GM12878 (cell line): ENCODE measurements at regions not wholly inside any gene's neighbourhood (a gene's known extent, or its start where the extent isn't known, plus 50 kb on each side); places are given as distances from the start of the nearest gene placed in this dataset.

Experiments used
- ATAC-seq: fragments of 200-7000 bp; cut with Tn5 transposase; 3 replicates; pipeline ENCODE4 v1.9.1; 2020; ENCODE audit warnings: mild to moderate bottlenecking, moderate library complexity
- BruUV-seq: library from RNA; stranded (reverse); fragments of 400-500 nt; replicated peaks from 2 replicates; lab custom pipeline; 2021; lab: Mats Ljungman, UMichigan
- CTCF ChIA-PET: fragments of 300-600 bp; sonication (Branson Sonifier 250); formaldehyde crosslinking; extraction: SDS; loops from one replicate; lab custom pipeline; 2021; ENCODE audit warnings: inconsistent platforms; lab: Yijun Ruan, JAX
- POLR2A ChIA-PET: fragments of 350-600 bp; formaldehyde crosslinking; extraction: SDS; loops from one replicate; lab custom pipeline; 2021; ENCODE audit warnings: inconsistent platforms; lab: Charles Lee
- RAD21 ChIA-PET: fragments of 300-600 bp; sonication (Branson Sonifier 250); formaldehyde crosslinking; loops from one replicate; lab custom pipeline; 2023; ENCODE audit warnings: antibody characterized with exemption; ENCODE audit not compliant: unreplicated experiment; lab: Charles Lee
- SMC1A ChIA-PET: fragments of 300-600 bp; sonication (Branson Sonifier 250); formaldehyde crosslinking; loops from one replicate; lab custom pipeline; 2023; ENCODE audit not compliant: unreplicated experiment, uncharacterized antibody; lab: Charles Lee
- DNase-seq: peaks from one replicate; pipeline ENCODE4 v3.0.0-alpha.2; 2011; ENCODE audit warnings: low read depth, low spot score
- FAIRE-seq: peaks from 3 replicates; lab custom pipeline; 2011; peaks lifted over from hg19 to GRCh38; lab: Jason Lieb, UNC
- H2AFZ ChIP-seq: 2 replicates; pipeline ENCODE4 v1.6.0; 2011; ENCODE audit warnings: low read depth, low read length, control low read depth; ENCODE audit not compliant: control insufficient read depth
- H3K27ac ChIP-seq: 2 replicates; pipeline ENCODE4 v1.5.1; 2011; ENCODE audit warnings: control low read depth; ENCODE audit not compliant: control insufficient read depth, insufficient read depth
- H3K27me3 ChIP-seq, 2 experiments: replicated peaks in 1 of 2; 2 replicates each; pipeline versions ENCODE4 v1.6.0 to v1.6.1; 2011; ENCODE audit warnings: low read length in 1 of 2; ENCODE audit not compliant: control insufficient read depth in 2 of 2, insufficient read depth in 2 of 2
- H3K36me3 ChIP-seq, 2 experiments: 2 replicates each; pipeline ENCODE4 v1.5.1; 2011; ENCODE audit warnings: low read length in 1 of 2; ENCODE audit not compliant: control insufficient read depth in 2 of 2, insufficient read depth in 2 of 2
- H3K4me1 ChIP-seq: 2 replicates; pipeline ENCODE4 v1.6.1; 2011; ENCODE audit warnings: mild to moderate bottlenecking, low read length, moderate library complexity, mixed read lengths; ENCODE audit not compliant: control insufficient read depth, insufficient read depth
- H3K4me2 ChIP-seq: 2 replicates; pipeline ENCODE4 v1.6.0; 2011; ENCODE audit warnings: control low read depth; ENCODE audit not compliant: control insufficient read depth, insufficient read depth
- H3K4me3 ChIP-seq: fragments of 200-600 bp; sonication (generic); 2 replicates; pipeline ENCODE4 v1.5.1; 2016
- H3K79me2 ChIP-seq: 2 replicates; pipeline ENCODE4 v1.6.0; 2011; ENCODE audit warnings: low read length; ENCODE audit not compliant: control insufficient read depth, insufficient read depth
- H3K9ac ChIP-seq: 2 replicates; pipeline ENCODE4 v1.8.0; 2011; ENCODE audit warnings: low read length, control low read depth, mixed read lengths; ENCODE audit not compliant: control insufficient read depth, insufficient read depth
- H3K9me3 ChIP-seq: replicated peaks from 3 replicates; pipeline ENCODE4 v1.5.1; 2011; ENCODE audit warnings: mild to moderate bottlenecking, low read length; ENCODE audit not compliant: control insufficient read depth, insufficient read depth
- H4K20me1 ChIP-seq: 2 replicates; pipeline ENCODE4 v1.6.0; 2011; ENCODE audit not compliant: control insufficient read depth, insufficient read depth
- ATF7 ChIP-seq: fragments of 450-650 bp; IDR thresholded peaks from 2 replicates; pipeline ENCODE4 v1.6.1; 2016; ENCODE audit warnings: low read depth, mild to moderate bottlenecking
- BMI1 ChIP-seq: fragments of 450-650 bp; IDR thresholded peaks from 2 replicates; pipeline ENCODE4 v1.6.1; 2016; ENCODE audit warnings: mild to moderate bottlenecking, moderate library complexity, borderline replicate concordance
- CTCF ChIP-seq, 3 experiments: IDR thresholded peaks in 2 of 3; conservative IDR thresholded peaks in 1 of 3; 2 replicates each; pipeline ENCODE4 v1.5.1; 2011; ENCODE audit warnings: low read depth in 3 of 3, low read length in 3 of 3, mild to moderate bottlenecking in 3 of 3, control low read depth in 2 of 3, moderate library complexity in 2 of 3, inconsistent platforms in 1 of 3, mixed read lengths in 1 of 3; ENCODE audit not compliant: control insufficient read depth in 2 of 3, insufficient read depth in 1 of 3; ENCODE audit errors: extremely low read depth in 1 of 3
- EGR1 ChIP-seq, 2 experiments: IDR thresholded peaks; 1 replicate in 1 of 2; 2 replicates in 1 of 2; pipeline ENCODE4 v1.6.1; 2011 to 2012; ENCODE audit warnings: low read depth in 2 of 2, low read length in 2 of 2, borderline replicate concordance in 1 of 2, mild to moderate bottlenecking in 1 of 2, moderate library complexity in 1 of 2
- FOXM1 ChIP-seq: IDR thresholded peaks from 2 replicates; pipeline ENCODE4 v1.6.1; 2012; ENCODE audit warnings: low read depth, mild to moderate bottlenecking, inconsistent platforms, low read length, moderate library complexity
- JUNB ChIP-seq: IDR thresholded peaks from 2 replicates; pipeline ENCODE4 v1.6.1; 2016; ENCODE audit warnings: antibody characterized with exemption, mild to moderate bottlenecking
- RUNX3 ChIP-seq: IDR thresholded peaks from 2 replicates; pipeline ENCODE4 v1.6.1; 2012; ENCODE audit warnings: low read length, inconsistent platforms
- SUZ12 ChIP-seq: fragments of 200-600 bp; sonication (generic); IDR thresholded peaks from one replicate; pipeline ENCODE4 v1.6.1; 2018; ENCODE audit warnings: antibody characterized with exemption, mild to moderate bottlenecking; ENCODE audit not compliant: unreplicated experiment
- ZNF217 ChIP-seq: fragments of 450-650 bp; IDR thresholded peaks from 2 replicates; pipeline ENCODE4 v1.6.1; 2017; ENCODE audit warnings: antibody characterized with exemption, mild to moderate bottlenecking
- ZNF384 ChIP-seq: IDR thresholded peaks from 2 replicates; pipeline ENCODE4 v1.6.1; 2012; ENCODE audit warnings: low read depth, mild to moderate bottlenecking, low read length, improper control_type of control experiment, borderline replicate concordance
- WGBS: methylation state at CpG from one replicate; pipeline ENCODE4 v1.1.6; 2016; ENCODE audit warnings: low lambda C conversion rate; ENCODE audit not compliant: insufficient replicate concordance, insufficient coverage; ENCODE audit errors: missing lambda C conversion rate; 5-methylcytosine and 5-hydroxymethylcytosine counted together
- in situ Hi-C: fragments of 300-500 bp; cut with MboI; formaldehyde crosslinking; loops from 9 replicates; pipeline ENCODE4 v1.14.3; 2018; ENCODE audit warnings: mixed read lengths
- intact Hi-C: fragments of 100-400 bp; cut with micrococcal nuclease; formaldehyde crosslinking; loops from one replicate; pipeline ENCODE4 v1.14.2; 2022; ENCODE audit not compliant: unreplicated experiment
- TF ChIP-seq, protein P1 (sequence below): fragments of 450-650 bp; IDR thresholded peaks from 2 replicates; pipeline ENCODE4 v1.6.1; 2017; ENCODE audit warnings: mild to moderate bottlenecking, moderate library complexity
- TF ChIP-seq, protein P2 (sequence below): IDR thresholded peaks from 2 replicates; pipeline ENCODE4 v1.6.1; 2012; ENCODE audit warnings: low read depth, low read length, improper control_type of control experiment
- TF ChIP-seq, protein P3 (sequence below): fragments of 450-650 bp; IDR thresholded peaks from 2 replicates; pipeline ENCODE4 v1.6.1; 2017; ENCODE audit warnings: borderline replicate concordance
- TF ChIP-seq, protein P4 (sequence below): fragments of 450-650 bp; IDR thresholded peaks from 2 replicates; pipeline ENCODE4 v1.6.1; 2016; ENCODE audit warnings: mild to moderate bottlenecking

DNA sequence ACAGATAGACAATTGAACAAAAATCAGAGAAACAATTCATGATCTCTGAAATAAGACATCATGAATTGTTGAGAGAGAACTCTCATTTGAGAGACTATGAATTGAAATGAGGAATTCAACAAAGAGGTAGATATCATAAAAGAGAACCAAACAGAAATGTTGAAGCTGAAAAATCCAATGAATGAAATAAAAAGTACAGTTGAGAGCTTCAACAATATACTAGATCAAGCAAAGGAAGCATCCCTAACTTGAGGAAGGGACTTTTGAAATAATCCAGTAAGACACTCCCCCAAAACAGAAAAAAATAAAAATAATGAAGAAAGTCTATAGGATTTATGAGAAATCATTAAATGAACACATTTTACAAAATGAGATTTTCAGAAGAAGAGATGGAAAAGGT is 310.0 kb upstream of the PCDH10 start (continued):
- TF ChIP-seq, protein P1, sequence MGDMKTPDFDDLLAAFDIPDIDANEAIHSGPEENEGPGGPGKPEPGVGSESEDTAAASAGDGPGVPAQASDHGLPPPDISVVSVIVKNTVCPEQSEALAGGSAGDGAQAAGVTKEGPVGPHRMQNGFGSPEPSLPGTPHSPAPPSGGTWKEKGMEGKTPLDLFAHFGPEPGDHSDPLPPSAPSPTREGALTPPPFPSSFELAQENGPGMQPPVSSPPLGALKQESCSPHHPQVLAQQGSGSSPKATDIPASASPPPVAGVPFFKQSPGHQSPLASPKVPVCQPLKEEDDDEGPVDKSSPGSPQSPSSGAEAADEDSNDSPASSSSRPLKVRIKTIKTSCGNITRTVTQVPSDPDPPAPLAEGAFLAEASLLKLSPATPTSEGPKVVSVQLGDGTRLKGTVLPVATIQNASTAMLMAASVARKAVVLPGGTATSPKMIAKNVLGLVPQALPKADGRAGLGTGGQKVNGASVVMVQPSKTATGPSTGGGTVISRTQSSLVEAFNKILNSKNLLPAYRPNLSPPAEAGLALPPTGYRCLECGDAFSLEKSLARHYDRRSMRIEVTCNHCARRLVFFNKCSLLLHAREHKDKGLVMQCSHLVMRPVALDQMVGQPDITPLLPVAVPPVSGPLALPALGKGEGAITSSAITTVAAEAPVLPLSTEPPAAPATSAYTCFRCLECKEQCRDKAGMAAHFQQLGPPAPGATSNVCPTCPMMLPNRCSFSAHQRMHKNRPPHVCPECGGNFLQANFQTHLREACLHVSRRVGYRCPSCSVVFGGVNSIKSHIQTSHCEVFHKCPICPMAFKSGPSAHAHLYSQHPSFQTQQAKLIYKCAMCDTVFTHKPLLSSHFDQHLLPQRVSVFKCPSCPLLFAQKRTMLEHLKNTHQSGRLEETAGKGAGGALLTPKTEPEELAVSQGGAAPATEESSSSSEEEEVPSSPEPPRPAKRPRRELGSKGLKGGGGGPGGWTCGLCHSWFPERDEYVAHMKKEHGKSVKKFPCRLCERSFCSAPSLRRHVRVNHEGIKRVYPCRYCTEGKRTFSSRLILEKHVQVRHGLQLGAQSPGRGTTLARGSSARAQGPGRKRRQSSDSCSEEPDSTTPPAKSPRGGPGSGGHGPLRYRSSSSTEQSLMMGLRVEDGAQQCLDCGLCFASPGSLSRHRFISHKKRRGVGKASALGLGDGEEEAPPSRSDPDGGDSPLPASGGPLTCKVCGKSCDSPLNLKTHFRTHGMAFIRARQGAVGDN, result no peak
- TF ChIP-seq ZNF384, result no peak
- TF ChIP-seq, protein P2, sequence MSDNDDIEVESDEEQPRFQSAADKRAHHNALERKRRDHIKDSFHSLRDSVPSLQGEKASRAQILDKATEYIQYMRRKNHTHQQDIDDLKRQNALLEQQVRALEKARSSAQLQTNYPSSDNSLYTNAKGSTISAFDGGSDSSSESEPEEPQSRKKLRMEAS, result no peak

DNA sequence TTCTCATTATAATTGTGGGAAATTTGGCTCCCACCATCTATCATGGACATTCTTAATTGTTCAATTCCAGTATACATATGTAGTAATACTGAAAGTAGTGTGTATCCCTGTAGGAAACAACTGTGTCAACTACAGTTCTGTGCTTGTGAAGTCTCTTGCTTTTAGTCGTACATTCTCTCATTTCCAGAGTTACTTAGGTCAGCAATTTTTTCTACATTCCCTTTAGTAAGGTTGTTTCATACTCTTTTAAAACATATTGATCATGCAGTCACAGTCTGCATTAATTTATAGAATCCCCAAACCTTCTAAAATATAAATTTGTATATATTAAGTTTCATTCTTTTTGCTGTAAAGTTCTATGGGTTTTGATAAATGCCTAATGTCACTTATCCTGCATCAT is 289.2 kb upstream of the PCDH10 start:
- DNase-seq, result no peak
- no peaks in the 10 kb centered on the region for H3K27me3 ChIP-seq
- no peaks in the 10 kb centered on the region for H3K36me3 ChIP-seq
- 0% methylated on average over 1 of the region's 1 CpG for WGBS
- FAIRE-seq, result no peak
- no peak overlapping the region for H3K4me2 ChIP-seq
- no peak overlapping the region for H3K9ac ChIP-seq
- intact Hi-C loops, result no loop called here
- no peak overlapping the region for H3K27ac ChIP-seq
- no peak overlapping the region for H2AFZ ChIP-seq
- no TSS peak for BruUV-seq
- no peaks in the 10 kb centered on the region for H3K79me2 ChIP-seq
- no peaks in the 10 kb centered on the region for H4K20me1 ChIP-seq
- H3K4me1 ChIP-seq, result no peaks in the 10 kb centered on the region
- CTCF ChIA-PET, result no interaction called here
- no peak overlapping the region for H3K4me3 ChIP-seq
- no peaks in the 10 kb centered on the region for H3K9me3 ChIP-seq
- in situ Hi-C loops, result no loop called here
- RAD21 ChIA-PET, result no interaction called here
- POLR2A ChIA-PET, result no interaction called here
- SMC1A ChIA-PET, result interaction anchor here (0.5 kb wide), 1 partner anchor 1555 kb away, joined by 3 read pairs; no protein-coding TSS in a partner anchor
- TF ChIP-seq ATF7 (no peak), CTCF (IDR thresholded peaks at IDR 0.05 in 2 of 3, conservative IDR thresholded peaks at IDR 0.05 in 1 of 3; ENCODE audit: control insufficient read depth in 2 of 3, extremely low read depth in 1 of 3, insufficient read depth in 1 of 3, low read depth in 3 of 3, low read length in 3 of 3) (no peak), BMI1 (no peak), JUNB (no peak), EGR1 (IDR thresholded peaks at IDR 0.05; ENCODE audit: borderline replicate concordance in 1 of 2, low read depth in 2 of 2, low read length in 2 of 2) (no peak), RUNX3 (no peak), SUZ12 (no peak), ZNF217 (no peak), FOXM1 (no peak)
- TF ChIP-seq, protein P3, sequence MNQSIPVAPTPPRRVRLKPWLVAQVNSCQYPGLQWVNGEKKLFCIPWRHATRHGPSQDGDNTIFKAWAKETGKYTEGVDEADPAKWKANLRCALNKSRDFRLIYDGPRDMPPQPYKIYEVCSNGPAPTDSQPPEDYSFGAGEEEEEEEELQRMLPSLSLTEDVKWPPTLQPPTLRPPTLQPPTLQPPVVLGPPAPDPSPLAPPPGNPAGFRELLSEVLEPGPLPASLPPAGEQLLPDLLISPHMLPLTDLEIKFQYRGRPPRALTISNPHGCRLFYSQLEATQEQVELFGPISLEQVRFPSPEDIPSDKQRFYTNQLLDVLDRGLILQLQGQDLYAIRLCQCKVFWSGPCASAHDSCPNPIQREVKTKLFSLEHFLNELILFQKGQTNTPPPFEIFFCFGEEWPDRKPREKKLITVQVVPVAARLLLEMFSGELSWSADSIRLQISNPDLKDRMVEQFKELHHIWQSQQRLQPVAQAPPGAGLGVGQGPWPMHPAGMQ, result no peak
- TF ChIP-seq, protein P4, sequence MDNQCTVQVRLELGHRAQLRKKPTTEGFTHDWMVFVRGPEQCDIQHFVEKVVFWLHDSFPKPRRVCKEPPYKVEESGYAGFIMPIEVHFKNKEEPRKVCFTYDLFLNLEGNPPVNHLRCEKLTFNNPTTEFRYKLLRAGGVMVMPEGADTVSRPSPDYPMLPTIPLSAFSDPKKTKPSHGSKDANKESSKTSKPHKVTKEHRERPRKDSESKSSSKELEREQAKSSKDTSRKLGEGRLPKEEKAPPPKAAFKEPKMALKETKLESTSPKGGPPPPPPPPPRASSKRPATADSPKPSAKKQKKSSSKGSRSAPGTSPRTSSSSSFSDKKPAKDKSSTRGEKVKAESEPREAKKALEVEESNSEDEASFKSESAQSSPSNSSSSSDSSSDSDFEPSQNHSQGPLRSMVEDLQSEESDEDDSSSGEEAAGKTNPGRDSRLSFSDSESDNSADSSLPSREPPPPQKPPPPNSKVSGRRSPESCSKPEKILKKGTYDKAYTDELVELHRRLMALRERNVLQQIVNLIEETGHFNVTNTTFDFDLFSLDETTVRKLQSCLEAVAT, result no peak
- TF ChIP-seq, all 136 proteins: peak for 0
- no peak for ATAC-seq
